Prostate gland (tissue), 2 donors: ENCODE measurements at regions not wholly inside any gene's neighbourhood (a gene's known extent, or its start where the extent isn't known, plus 50 kb on each side); places are given as distances from the start of the nearest gene placed in this dataset.

Experiments used
- DNase-seq: peaks from one replicate; pipeline ENCODE4 v3.0.0-alpha.2; 2019; ENCODE audit warnings: low spot score
- H3K27ac ChIP-seq, 2 donors: fragments of 200-600 bp; sonication (generic); 2 replicates each; pipeline ENCODE4 v1.5.1; 2017 to 2019
- H3K27me3 ChIP-seq: fragments of 200-600 bp; sonication (generic); replicated peaks from 2 replicates; pipeline ENCODE4 v1.5.1; 2019; ENCODE audit not compliant: insufficient read depth
- H3K36me3 ChIP-seq, 2 donors: fragments of 200-600 bp; sonication (generic); 1 replicate in 1 of 2; 2 replicates in 1 of 2; pipeline versions ENCODE4 v1.5.1 to v1.8.1; 2017 to 2019
- H3K4me1 ChIP-seq: fragments of 200-600 bp; sonication (generic); replicated peaks from 2 replicates; pipeline ENCODE4 v1.5.1; 2019
- H3K4me3 ChIP-seq, 2 donors: fragments of 200-600 bp; sonication (generic); 2 replicates each; pipeline ENCODE4 v1.5.1; 2017 to 2019
- H3K9me3 ChIP-seq: fragments of 200-600 bp; sonication (generic); 2 replicates; pipeline ENCODE4 v1.5.1; 2017
- POLR2A ChIP-seq: fragments of 450-650 bp; IDR thresholded peaks from one replicate; pipeline ENCODE4 v1.6.1; 2016; ENCODE audit warnings: antibody characterized with exemption, mild to moderate bottlenecking
- POLR2AphosphoS5 ChIP-seq: sonication (generic); formaldehyde crosslinking; IDR thresholded peaks from one replicate; pipeline ENCODE4 v1.6.1; 2017; ENCODE audit warnings: antibody characterized with exemption
- WGBS: methylation state at CpG from one replicate; pipeline ENCODE4 v1.1.5; 2018; 5-methylcytosine and 5-hydroxymethylcytosine counted together
- intact Hi-C: fragments of 100-400 bp; cut with DNase I; formaldehyde crosslinking; loops from one replicate; pipeline ENCODE4 v1.14.2; 2022
- TF ChIP-seq, protein P1 (sequence below), 4 experiments: fragments of 200-600 bp in 2 of 4; fragments of 450-650 bp in 2 of 4; sonication (generic) in 2 of 4; IDR thresholded peaks; 1 replicate in 3 of 4; 2 replicates in 1 of 4; pipeline ENCODE4 v1.5.1; 2016 to 2019; ENCODE audit warnings: antibody characterized with exemption in 4 of 4, mild to moderate bottlenecking in 2 of 4, moderate library complexity in 2 of 4

DNA sequence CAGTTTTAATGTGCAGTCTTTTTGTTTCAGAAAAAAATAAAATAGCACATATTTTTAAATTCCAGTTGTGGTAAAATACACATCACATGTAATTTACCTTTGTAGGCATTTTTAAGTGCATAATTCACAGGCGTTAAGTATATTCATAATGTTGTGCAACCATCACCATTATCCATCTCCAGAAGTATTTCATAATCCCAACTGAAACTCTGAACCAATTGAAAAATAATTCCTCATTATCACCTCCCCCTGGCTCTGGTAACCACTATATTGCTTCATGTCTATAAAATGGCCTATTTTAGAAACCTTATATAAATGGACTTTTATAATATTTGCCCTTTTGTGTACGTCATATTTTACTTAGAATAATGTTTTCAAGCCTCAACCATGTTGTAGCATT, 756.5 kb upstream of the KLHL1 start:
- no peak overlapping the region for H3K27ac ChIP-seq
- no peaks in the 10 kb centered on the region for H3K36me3 ChIP-seq
- H3K4me1 ChIP-seq, result no peaks in the 10 kb centered on the region
- intact Hi-C loops, result no loop called here
- no peaks in the 10 kb centered on the region for H3K27me3 ChIP-seq
- WGBS, result 74% methylated on average over 2 of the region's 2 CpGs
- H3K9me3 ChIP-seq, result no peaks in the 10 kb centered on the region
- H3K4me3 ChIP-seq, result no peak overlapping the region
- no peak for DNase-seq
- TF ChIP-seq, protein P1, sequence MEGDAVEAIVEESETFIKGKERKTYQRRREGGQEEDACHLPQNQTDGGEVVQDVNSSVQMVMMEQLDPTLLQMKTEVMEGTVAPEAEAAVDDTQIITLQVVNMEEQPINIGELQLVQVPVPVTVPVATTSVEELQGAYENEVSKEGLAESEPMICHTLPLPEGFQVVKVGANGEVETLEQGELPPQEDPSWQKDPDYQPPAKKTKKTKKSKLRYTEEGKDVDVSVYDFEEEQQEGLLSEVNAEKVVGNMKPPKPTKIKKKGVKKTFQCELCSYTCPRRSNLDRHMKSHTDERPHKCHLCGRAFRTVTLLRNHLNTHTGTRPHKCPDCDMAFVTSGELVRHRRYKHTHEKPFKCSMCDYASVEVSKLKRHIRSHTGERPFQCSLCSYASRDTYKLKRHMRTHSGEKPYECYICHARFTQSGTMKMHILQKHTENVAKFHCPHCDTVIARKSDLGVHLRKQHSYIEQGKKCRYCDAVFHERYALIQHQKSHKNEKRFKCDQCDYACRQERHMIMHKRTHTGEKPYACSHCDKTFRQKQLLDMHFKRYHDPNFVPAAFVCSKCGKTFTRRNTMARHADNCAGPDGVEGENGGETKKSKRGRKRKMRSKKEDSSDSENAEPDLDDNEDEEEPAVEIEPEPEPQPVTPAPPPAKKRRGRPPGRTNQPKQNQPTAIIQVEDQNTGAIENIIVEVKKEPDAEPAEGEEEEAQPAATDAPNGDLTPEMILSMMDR (IDR thresholded peaks at IDR 0.05), result no peak
- TF ChIP-seq POLR2A (no peak), POLR2AphosphoS5 (no peak)

DNA sequence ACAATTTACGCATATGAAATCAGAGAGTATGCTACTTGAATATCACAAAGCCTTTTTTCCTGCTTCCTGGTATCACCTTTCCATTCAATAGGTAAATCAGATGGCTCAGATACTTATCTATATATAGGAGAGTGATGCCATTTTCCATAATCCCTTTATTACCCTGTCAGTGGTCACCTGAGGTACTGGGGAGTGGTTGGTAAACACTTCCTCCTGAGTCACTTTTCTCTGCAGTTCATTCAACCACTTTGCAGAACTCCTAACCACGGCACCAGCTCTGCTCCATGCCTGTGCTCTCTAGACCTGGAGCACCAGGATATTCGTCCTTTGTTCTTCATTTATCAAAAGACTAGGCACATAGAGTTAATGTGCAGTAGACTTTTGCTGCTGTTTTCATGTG, 748.5 kb upstream of the KLHL1 start:
- H3K4me3 ChIP-seq, result no peak overlapping the region
- 60% methylated on average over 3 of the region's 3 CpGs for WGBS

DNA sequence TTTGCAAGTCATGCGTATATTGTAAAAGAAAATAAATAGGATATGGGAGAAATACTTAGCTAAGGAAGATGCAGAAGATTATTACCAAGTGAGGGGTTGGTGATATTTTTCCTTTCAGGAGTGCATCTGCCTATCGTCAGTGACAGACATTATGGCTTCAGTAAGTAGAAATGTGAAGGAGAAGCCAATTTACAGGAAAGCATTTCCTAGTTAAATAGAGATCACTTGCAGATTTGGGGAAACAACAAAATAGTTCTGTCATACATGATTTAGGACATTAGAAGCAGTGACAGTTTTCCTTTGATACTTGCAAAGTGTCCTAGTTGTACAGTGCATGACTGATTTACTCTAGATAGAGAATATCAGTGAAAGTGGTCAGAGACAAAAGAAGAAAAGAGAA, 747.8 kb upstream of the KLHL1 start:
- TF ChIP-seq POLR2A (no peak), POLR2AphosphoS5 (no peak)
- TF ChIP-seq, protein P1 (IDR thresholded peaks at IDR 0.05), result no peak
- Histone ChIP-seq H3K9me3 (no peaks in the 10 kb centered on the region), H3K27me3 (no peaks in the 10 kb centered on the region), H3K27ac (no peak overlapping the region), H3K4me3 (no peak overlapping the region), H3K36me3 (no peaks in the 10 kb centered on the region), H3K4me1 (no peaks in the 10 kb centered on the region)
- intact Hi-C loops, result no loop called here
- no peak for DNase-seq
- 78% methylated on average over 2 of the region's 2 CpGs for WGBS

More for the DNA sequence above, 748.5 kb upstream of the KLHL1 start:
- Histone ChIP-seq H3K36me3 (no peaks in the 10 kb centered on the region), H3K27ac (no peak overlapping the region), H3K27me3 (no peaks in the 10 kb centered on the region), H3K9me3 (no peaks in the 10 kb centered on the region), H3K4me1 (no peaks in the 10 kb centered on the region)
- TF ChIP-seq POLR2AphosphoS5 (no peak), POLR2A (no peak)
- TF ChIP-seq, protein P1 (IDR thresholded peaks at IDR 0.05), result no peak
- intact Hi-C loops, result no loop called here
- no peak for DNase-seq

GRCh38 chr13:70849222-70849621, 741.0 kb upstream of the KLHL1 start:
- no peaks in the 10 kb centered on the region for H3K27me3 ChIP-seq
- WGBS, result 39% methylated on average over 4 of the region's 4 CpGs
- no peak overlapping the region for H3K27ac ChIP-seq
- H3K36me3 ChIP-seq, result no peaks in the 10 kb centered on the region
- H3K4me1 ChIP-seq, result no peaks in the 10 kb centered on the region
- no peak overlapping the region for H3K4me3 ChIP-seq
- no peak for DNase-seq
- H3K9me3 ChIP-seq, result no peaks in the 10 kb centered on the region
- intact Hi-C loops, result no loop called here
- no peak for TF ChIP-seq POLR2A
- TF ChIP-seq POLR2AphosphoS5, result no peak
- TF ChIP-seq, protein P1 (IDR thresholded peaks at IDR 0.05), result no peak

DNA sequence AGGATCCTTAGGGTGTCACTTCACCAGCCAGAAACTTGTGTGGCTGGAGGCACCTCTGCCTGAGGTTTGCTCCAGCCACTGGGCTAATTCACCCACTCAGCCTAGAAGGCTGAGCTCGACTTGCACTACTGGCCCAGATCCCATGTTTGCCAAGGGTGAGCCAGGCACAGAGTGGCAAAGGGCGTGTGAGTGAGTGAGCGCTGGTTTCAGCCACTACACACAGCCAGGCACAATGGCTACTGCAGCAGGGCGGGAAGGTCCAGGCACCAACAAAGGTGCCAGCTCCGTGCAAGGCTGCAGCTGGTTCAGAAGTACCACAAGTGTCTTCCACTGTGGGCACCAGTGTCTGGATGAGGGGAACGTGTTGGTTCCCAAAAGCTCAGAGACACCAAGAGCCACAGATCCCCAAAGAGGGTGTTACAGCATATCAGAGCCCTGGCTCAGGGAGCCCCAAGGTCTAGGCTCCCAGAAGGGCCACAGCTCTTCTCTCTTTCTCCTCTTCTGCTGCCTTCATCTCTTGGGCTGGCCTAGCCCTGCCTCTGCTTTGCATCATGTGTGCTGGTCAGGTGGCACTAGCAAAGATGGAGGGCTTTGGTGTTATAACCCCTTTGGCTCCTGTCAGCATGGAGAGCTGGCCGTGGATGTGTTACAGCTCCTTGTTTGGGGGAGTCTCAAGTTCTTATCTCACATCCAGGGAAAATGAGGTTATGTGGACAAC, 736.3 kb upstream of the KLHL1 start:
- TF ChIP-seq POLR2AphosphoS5 (no peak), POLR2A (no peak)
- TF ChIP-seq, protein P1 (IDR thresholded peaks at IDR 0.05), result no peak

More for the DNA sequence above, 736.3 kb upstream of the KLHL1 start:
- intact Hi-C loops, result no loop called here
- Histone ChIP-seq H3K36me3 (no peaks in the 10 kb centered on the region), H3K27ac (no peak overlapping the region), H3K4me1 (no peaks in the 10 kb centered on the region), H3K27me3 (no peaks in the 10 kb centered on the region), H3K9me3 (no peaks in the 10 kb centered on the region), H3K4me3 (no peak overlapping the region)
- DNase-seq, result no peak
- WGBS, result 85% methylated on average over 7 of the region's 7 CpGs
